GM18858 (cell line): ENCODE measurements at regions not wholly inside any gene's neighbourhood (a gene's known extent, or its start where the extent isn't known, plus 50 kb on each side); places are given as distances from the start of the nearest gene placed in this dataset.
"Not testable (repeated sequence)": the region's sequence is repeated elsewhere in the genome, so short reads cannot be mapped to it uniquely, and the experiment has no call there.

Experiments used
- ATAC-seq: cut with Tn5 transposase; IDR thresholded peaks from one replicate; pipeline ENCODE4 v1.9.1; 2021; ENCODE audit not compliant: unreplicated experiment

- ATAC-seq: no peak
Observed at GRCh38 chr13:108082481-108082880, 132.9 kb downstream of the LIG4 start.

GRCh38 chr13:108077284-108077683, 138.1 kb downstream of the LIG4 start:
- ATAC-seq: no peak

- not testable (repeated sequence) for ATAC-seq
Observed at GRCh38 chr13:108074429-108074828, 140.9 kb downstream of the LIG4 start.

- ATAC-seq: no peak
Observed at GRCh38 chr13:108070925-108071324, 144.4 kb downstream of the LIG4 start.

GRCh38 chr13:108070491-108070890, 144.8 kb downstream of the LIG4 start:
- no peak for ATAC-seq

GRCh38 chr13:108069521-108070210, 145.7 kb downstream of the LIG4 start:
- ATAC-seq: no peak

- ATAC-seq: not testable (repeated sequence)
Observed at GRCh38 chr13:108064372-108064771, 151.0 kb downstream of the LIG4 start.

- no peak for ATAC-seq
Observed at GRCh38 chr13:108060111-108060510, 155.2 kb downstream of the LIG4 start.

GRCh38 chr13:108056278-108056677, 159.1 kb downstream of the LIG4 start:
- no peak for ATAC-seq

GRCh38 chr13:108049211-108049610, 166.1 kb downstream of the LIG4 start:
- no peak for ATAC-seq

- ATAC-seq: no peak
Observed at GRCh38 chr13:108044954-108045353, 170.4 kb downstream of the LIG4 start.

- not testable (repeated sequence) for ATAC-seq
Observed at GRCh38 chr13:108042866-108043265, 172.5 kb downstream of the LIG4 start.

- ATAC-seq: no peak
Observed at GRCh38 chr13:108037348-108037747, 178.0 kb downstream of the LIG4 start.

- no peak for ATAC-seq
Observed at GRCh38 chr13:108036411-108036932, 178.9 kb downstream of the LIG4 start.

GRCh38 chr13:108034909-108035410, 180.4 kb downstream of the LIG4 start:
- no peak for ATAC-seq

GRCh38 chr13:108033800-108034707, 181.3 kb downstream of the LIG4 start:
- no peak for ATAC-seq

GRCh38 chr13:108031865-108032264, 183.5 kb downstream of the LIG4 start:
- ATAC-seq: no peak

GRCh38 chr13:108030769-108031168, 184.6 kb downstream of the LIG4 start:
- no peak for ATAC-seq

- ATAC-seq: no peak
Observed at GRCh38 chr13:108026680-108027410, 188.5 kb downstream of the LIG4 start.

- ATAC-seq: no peak
Observed at GRCh38 chr13:108020027-108020426, 195.3 kb downstream of the LIG4 start.

- ATAC-seq: no peak
Observed at GRCh38 chr13:108018371-108018870, 196.9 kb downstream of the LIG4 start.
